ENCODE measurements at regions not wholly inside any gene's neighbourhood (a gene's known extent, or its start where the extent isn't known, plus 50 kb on each side); places are given as distances from the start of the nearest gene placed in this dataset.

DNA sequence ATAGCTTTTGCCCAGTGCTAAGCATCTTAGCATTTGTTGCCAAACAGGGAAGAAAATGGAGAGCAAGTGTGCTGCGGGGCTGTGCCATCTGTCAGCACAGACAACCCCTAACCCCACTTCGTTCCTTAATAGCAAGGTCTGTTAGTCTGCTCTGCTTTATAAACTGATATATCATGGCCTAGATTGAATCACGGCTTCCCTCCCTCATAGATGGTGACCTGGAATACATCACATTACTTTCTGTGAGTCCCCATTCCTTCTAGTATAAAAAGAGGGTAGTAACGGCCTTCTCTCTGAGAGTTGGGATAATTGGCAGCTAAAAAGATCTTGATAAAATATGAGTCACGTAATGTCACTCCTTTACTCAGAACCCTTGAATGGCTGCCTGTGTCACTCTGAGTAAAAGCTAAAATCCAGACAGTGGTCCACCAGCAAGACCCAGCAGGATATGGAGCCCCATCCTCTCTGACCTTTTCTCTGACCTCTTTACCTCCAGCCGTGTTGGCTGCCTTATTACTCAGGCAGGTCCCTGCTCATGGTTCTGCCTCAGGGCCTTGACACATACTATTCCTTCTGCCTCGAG lies 151.7 kb downstream of the DLEU7 start:
- Histone ChIP-seq H3K9ac (ENCODE audit: low read length) (peak overlapping the region; percentile 15; the same call in 1 of the 2 replicates), H3K27me3 (ENCODE audit: insufficient read depth, low read length) (no peaks in the 10 kb centered on the region), H3F3A (ENCODE audit: insufficient read depth, low read length) (no peaks in the 10 kb centered on the region), H3K27ac (ENCODE audit: low read depth, low read length, poor library complexity, severe bottlenecking) (peak overlapping the region; percentile 50), H3K79me2 (ENCODE audit: insufficient read depth, low read length) (no peaks in the 10 kb centered on the region), H3K4me2 (ENCODE audit: low read length) (peak overlapping the region; percentile 10; the same call in 1 of the 2 replicates), H3K36me3 (ENCODE audit: insufficient read depth, low read length) (no peaks in the 10 kb centered on the region; the same call in 1 of the 2 replicates), H3K4me3 (ENCODE audit: low read depth, low read length, poor library complexity, severe bottlenecking) (no peak overlapping the region), H3K9me3 (ENCODE audit: low read length) (peaks cover 10% of the 10 kb centered on the region), H3K9me2 (ENCODE audit: low read depth, low read length) (no peaks in the 10 kb centered on the region), H3K4me1 (ENCODE audit: insufficient read depth, low read length, severe bottlenecking) (peaks cover 16% of the 10 kb centered on the region), H2AFZ (ENCODE audit: low read length) (peak overlapping the region; percentile 71; the same call in 1 of the 2 replicates), H4K20me1 (ENCODE audit: insufficient read depth, low read length) (no peaks in the 10 kb centered on the region)
- TF ChIP-seq EZH2 (IDR thresholded peaks at IDR 0.05; ENCODE audit: borderline replicate concordance, low read length) = no peak
- TF ChIP-seq, protein P1, sequence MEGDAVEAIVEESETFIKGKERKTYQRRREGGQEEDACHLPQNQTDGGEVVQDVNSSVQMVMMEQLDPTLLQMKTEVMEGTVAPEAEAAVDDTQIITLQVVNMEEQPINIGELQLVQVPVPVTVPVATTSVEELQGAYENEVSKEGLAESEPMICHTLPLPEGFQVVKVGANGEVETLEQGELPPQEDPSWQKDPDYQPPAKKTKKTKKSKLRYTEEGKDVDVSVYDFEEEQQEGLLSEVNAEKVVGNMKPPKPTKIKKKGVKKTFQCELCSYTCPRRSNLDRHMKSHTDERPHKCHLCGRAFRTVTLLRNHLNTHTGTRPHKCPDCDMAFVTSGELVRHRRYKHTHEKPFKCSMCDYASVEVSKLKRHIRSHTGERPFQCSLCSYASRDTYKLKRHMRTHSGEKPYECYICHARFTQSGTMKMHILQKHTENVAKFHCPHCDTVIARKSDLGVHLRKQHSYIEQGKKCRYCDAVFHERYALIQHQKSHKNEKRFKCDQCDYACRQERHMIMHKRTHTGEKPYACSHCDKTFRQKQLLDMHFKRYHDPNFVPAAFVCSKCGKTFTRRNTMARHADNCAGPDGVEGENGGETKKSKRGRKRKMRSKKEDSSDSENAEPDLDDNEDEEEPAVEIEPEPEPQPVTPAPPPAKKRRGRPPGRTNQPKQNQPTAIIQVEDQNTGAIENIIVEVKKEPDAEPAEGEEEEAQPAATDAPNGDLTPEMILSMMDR (IDR thresholded peaks at IDR 0.05; ENCODE audit: low read length) = no peak

DNA sequence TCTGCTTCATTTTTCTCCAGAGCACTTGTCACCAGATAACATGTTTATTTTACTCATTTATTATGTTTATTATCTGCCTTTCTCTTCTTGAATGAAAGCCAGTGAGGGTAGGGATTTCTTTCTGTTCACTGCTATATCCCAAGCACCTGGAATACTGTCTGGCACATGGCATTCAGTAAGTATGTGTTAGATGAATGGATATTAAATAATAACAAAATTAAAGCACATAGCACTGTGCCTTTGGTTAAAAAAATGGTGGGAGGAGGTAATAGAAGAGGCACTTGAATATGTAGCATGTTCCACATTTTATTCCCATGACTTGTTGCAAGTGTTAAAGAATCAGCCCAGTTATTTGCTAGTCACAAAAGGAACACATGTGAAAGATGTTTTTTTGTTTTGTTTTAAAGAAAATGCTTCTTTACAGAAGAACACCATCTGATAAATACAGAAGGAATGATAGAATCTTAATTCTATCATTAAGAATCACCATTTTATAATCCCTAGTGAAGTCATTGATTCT lies 151.0 kb downstream of the DLEU7 start:
- TF ChIP-seq EZH2 (IDR thresholded peaks at IDR 0.05; ENCODE audit: borderline replicate concordance, low read length) = no peak
- TF ChIP-seq, protein P1 (IDR thresholded peaks at IDR 0.05; ENCODE audit: low read length) = no peak
- Histone ChIP-seq H3K79me2 (ENCODE audit: insufficient read depth, low read length) (no peaks in the 10 kb centered on the region), H3K9me2 (ENCODE audit: low read depth, low read length) (no peaks in the 10 kb centered on the region), H3K4me3 (ENCODE audit: low read depth, low read length, poor library complexity, severe bottlenecking) (no peak overlapping the region), H3K9ac (ENCODE audit: low read length) (no peak overlapping the region), H3K27ac (ENCODE audit: low read depth, low read length, poor library complexity, severe bottlenecking) (no peak overlapping the region), H4K20me1 (ENCODE audit: insufficient read depth, low read length) (no peaks in the 10 kb centered on the region), H3K4me1 (ENCODE audit: insufficient read depth, low read length, severe bottlenecking) (peaks cover 15% of the 10 kb centered on the region), H3F3A (ENCODE audit: insufficient read depth, low read length) (no peaks in the 10 kb centered on the region), H2AFZ (ENCODE audit: low read length) (no peak overlapping the region), H3K9me3 (ENCODE audit: low read length) (peaks cover 10% of the 10 kb centered on the region), H3K4me2 (ENCODE audit: low read length) (no peak overlapping the region), H3K36me3 (ENCODE audit: insufficient read depth, low read length) (no peaks in the 10 kb centered on the region; the same call in 1 of the 2 replicates), H3K27me3 (ENCODE audit: insufficient read depth, low read length) (no peaks in the 10 kb centered on the region)

DNA sequence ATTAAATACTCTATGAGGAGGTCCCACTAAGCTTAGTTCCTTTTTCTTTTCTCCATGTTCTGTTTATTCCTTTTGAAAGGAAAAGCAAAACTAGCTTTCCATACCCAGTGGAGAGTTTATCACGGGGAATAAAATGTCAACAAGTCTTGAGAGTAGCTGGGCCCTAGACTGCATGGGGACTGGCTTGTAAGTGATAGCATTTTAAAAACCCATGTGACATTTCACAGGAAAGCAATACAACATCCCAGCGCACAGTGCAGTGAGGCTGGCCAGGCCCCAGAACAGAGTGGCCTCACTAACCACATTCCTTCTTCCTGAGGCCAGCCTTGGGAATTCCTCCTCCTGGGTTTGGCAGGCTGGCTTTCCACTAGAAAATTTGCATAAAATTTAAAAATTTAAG lies 149.8 kb downstream of the DLEU7 start:
- Histone ChIP-seq H3K9ac (ENCODE audit: low read length) (no peak overlapping the region), H3K27ac (ENCODE audit: low read depth, low read length, poor library complexity, severe bottlenecking) (no peak overlapping the region)
- no peak for TF ChIP-seq EZH2 (IDR thresholded peaks at IDR 0.05; ENCODE audit: borderline replicate concordance, low read length)
- TF ChIP-seq, protein P1 (IDR thresholded peaks at IDR 0.05; ENCODE audit: low read length) = no peak

More for the DNA sequence above, 149.8 kb downstream of the DLEU7 start:
- H3K4me1 ChIP-seq (ENCODE audit: insufficient read depth, low read length, severe bottlenecking) = peaks cover 15% of the 10 kb centered on the region
- no peaks in the 10 kb centered on the region for H3K27me3 ChIP-seq (ENCODE audit: insufficient read depth, low read length)
- H2AFZ ChIP-seq (ENCODE audit: low read length) = no peak overlapping the region
- no peak overlapping the region for H3K4me3 ChIP-seq (ENCODE audit: low read depth, low read length, poor library complexity, severe bottlenecking)
- no peaks in the 10 kb centered on the region for H4K20me1 ChIP-seq (ENCODE audit: insufficient read depth, low read length)
- no peak overlapping the region for H3K4me2 ChIP-seq (ENCODE audit: low read length)
- H3F3A ChIP-seq (ENCODE audit: insufficient read depth, low read length) = no peaks in the 10 kb centered on the region
- H3K9me2 ChIP-seq (ENCODE audit: low read depth, low read length) = no peaks in the 10 kb centered on the region
- peaks cover 10% of the 10 kb centered on the region for H3K9me3 ChIP-seq (ENCODE audit: low read length)
- no peaks in the 10 kb centered on the region for H3K79me2 ChIP-seq (ENCODE audit: insufficient read depth, low read length)
- H3K36me3 ChIP-seq (ENCODE audit: insufficient read depth, low read length) = no peaks in the 10 kb centered on the region; the same call in 1 of the 2 replicates

All from OCI-LY1 (cell line).